Erythroblast (primary cell): ENCODE measurements at regions not wholly inside any gene's neighbourhood (a gene's known extent, or its start where the extent isn't known, plus 50 kb on each side); places are given as distances from the start of the nearest gene placed in this dataset.

Experiments used
- DNase-seq, 2 experiments: peaks; one replicate each; lab custom pipeline; 2025; lab: John Stamatoyannopoulos, UW
- GATA1 ChIP-seq: IDR thresholded peaks from 2 replicates; pipeline ENCODE4 v1.6.1; 2011; ENCODE audit warnings: low read depth, mild to moderate bottlenecking, control low read depth, low read length, moderate library complexity
- POLR2A ChIP-seq: IDR thresholded peaks from 2 replicates; pipeline ENCODE4 v1.6.1; 2011; ENCODE audit warnings: mild to moderate bottlenecking, low read length

- no peak for TF ChIP-seq POLR2A
- no peak for TF ChIP-seq GATA1
- DNase-seq: no peak
Measured at GRCh38 chr9:75623462-75623861, 267.0 kb upstream of the PCSK5 start.

- TF ChIP-seq POLR2A (no peak), GATA1 (no peak)
- no peak for DNase-seq
Measured at GRCh38 chr9:75624998-75625397, 265.5 kb upstream of the PCSK5 start.

GRCh38 chr9:75626860-75627259, 263.6 kb upstream of the PCSK5 start:
- TF ChIP-seq POLR2A (no peak), GATA1 (no peak)
- DNase-seq: no peak

GRCh38 chr9:75628952-75629351, 261.5 kb upstream of the PCSK5 start:
- TF ChIP-seq GATA1 (no peak), POLR2A (no peak)
- DNase-seq: no peak

GRCh38 chr9:75633451-75634057, 256.9 kb upstream of the PCSK5 start:
- no peak for DNase-seq
- no peak for TF ChIP-seq GATA1
- TF ChIP-seq POLR2A: no peak

- no peak for TF ChIP-seq GATA1
- TF ChIP-seq POLR2A: no peak
- DNase-seq: no peak
Measured at GRCh38 chr9:75636427-75637045, 253.9 kb upstream of the PCSK5 start.

- DNase-seq: no peak
- no peak for TF ChIP-seq GATA1
- no peak for TF ChIP-seq POLR2A
Measured at GRCh38 chr9:75639971-75640610, 250.4 kb upstream of the PCSK5 start.

- TF ChIP-seq GATA1 (no peak), POLR2A (no peak)
- no peak for DNase-seq
Measured at GRCh38 chr9:75642522-75642921, 248.0 kb upstream of the PCSK5 start.

- TF ChIP-seq POLR2A (no peak), GATA1 (no peak)
- no peak for DNase-seq
Measured at GRCh38 chr9:75644649-75645048, 245.8 kb upstream of the PCSK5 start.

- TF ChIP-seq GATA1: no peak
- no peak for TF ChIP-seq POLR2A
- DNase-seq: no peak
Measured at GRCh38 chr9:75648034-75648433, 242.4 kb upstream of the PCSK5 start.

- no peak for DNase-seq
- TF ChIP-seq GATA1 (no peak), POLR2A (no peak)
Measured at GRCh38 chr9:75649060-75649459, 241.4 kb upstream of the PCSK5 start.

GRCh38 chr9:75651709-75652108, 238.8 kb upstream of the PCSK5 start:
- no peak for DNase-seq
- no peak for TF ChIP-seq POLR2A
- TF ChIP-seq GATA1: no peak

GRCh38 chr9:75653335-75653734, 237.1 kb upstream of the PCSK5 start:
- TF ChIP-seq POLR2A: no peak
- TF ChIP-seq GATA1: no peak
- DNase-seq: no peak

- no peak for TF ChIP-seq GATA1
- no peak for TF ChIP-seq POLR2A
- DNase-seq: no peak
Measured at GRCh38 chr9:75653750-75654149, 236.7 kb upstream of the PCSK5 start.
